DND-41 (cell line): ENCODE measurements at regions not wholly inside any gene's neighbourhood (a gene's known extent, or its start where the extent isn't known, plus 50 kb on each side); places are given as distances from the start of the nearest gene placed in this dataset.
"Not testable (repeated sequence)": the region's sequence is repeated elsewhere in the genome, so short reads cannot be mapped to it uniquely, and the experiment has no call there.

Experiments
- ATAC-seq: fragments of 200-7000 bp; cut with Tn5 transposase; 3 replicates; pipeline ENCODE4 v1.9.1; 2021; ENCODE audit warnings: low read depth; ENCODE audit not compliant: insufficient read depth
- DNase-seq: peaks from one replicate; pipeline ENCODE4 v3.0.0-alpha.2; 2020
- H2AFZ ChIP-seq: 2 replicates; pipeline ENCODE4 v1.6.0; 2012; ENCODE audit warnings: low read depth, low read length
- H3K27ac ChIP-seq: 2 replicates; pipeline ENCODE4 v1.5.1; 2012; ENCODE audit warnings: low read length, inconsistent platforms
- H3K27me3 ChIP-seq: fragments of 200-600 bp; sonication (generic); 2 replicates; pipeline ENCODE4 v1.6.0; 2012; ENCODE audit warnings: low read length, mild to moderate bottlenecking, inconsistent platforms; ENCODE audit not compliant: insufficient read depth, poor library complexity
- H3K36me3 ChIP-seq: 2 replicates; pipeline ENCODE4 v1.5.1; 2012; ENCODE audit warnings: low read length, inconsistent platforms; ENCODE audit not compliant: insufficient read depth
- H3K4me1 ChIP-seq: 2 replicates; pipeline ENCODE4 v1.5.1; 2012; ENCODE audit warnings: mild to moderate bottlenecking, low read length; ENCODE audit not compliant: insufficient read depth
- H3K4me2 ChIP-seq: 2 replicates; pipeline ENCODE4 v1.6.0; 2012; ENCODE audit warnings: mild to moderate bottlenecking, moderate library complexity, low read length, inconsistent platforms; ENCODE audit not compliant: insufficient read depth
- H3K4me3 ChIP-seq, 2 experiments: fragments of 200-600 bp in 1 of 2; shearing (Covaris generic) in 1 of 2; 2 replicates each; pipeline ENCODE4 v1.5.1; 2012 to 2016; ENCODE audit warnings: inconsistent platforms in 2 of 2, low read length in 2 of 2, mild to moderate bottlenecking in 2 of 2, low read depth in 1 of 2, moderate library complexity in 1 of 2
- H3K79me2 ChIP-seq: 2 replicates; pipeline ENCODE4 v1.6.0; 2012; ENCODE audit warnings: low read length, inconsistent platforms; ENCODE audit not compliant: insufficient read depth
- H3K9ac ChIP-seq: 2 replicates; pipeline ENCODE4 v1.6.0; 2012; ENCODE audit warnings: low read depth, mild to moderate bottlenecking, inconsistent platforms, low read length, moderate library complexity
- H3K9me3 ChIP-seq: 2 replicates; pipeline ENCODE4 v1.5.1; 2012; ENCODE audit warnings: low read length, moderate library complexity, mild to moderate bottlenecking, inconsistent platforms; ENCODE audit not compliant: insufficient read depth, severe bottlenecking
- H4K20me1 ChIP-seq: 2 replicates; pipeline ENCODE4 v1.6.0; 2012; ENCODE audit warnings: low read length; ENCODE audit not compliant: insufficient read depth
- EZH2 ChIP-seq: IDR thresholded peaks from 3 replicates; pipeline ENCODE4 v1.6.1; 2012; ENCODE audit warnings: borderline replicate concordance, low read depth, mild to moderate bottlenecking, moderate library complexity, low read length, inconsistent platforms; ENCODE audit not compliant: severe bottlenecking
- TF ChIP-seq, protein P1 (sequence below): IDR thresholded peaks from 2 replicates; pipeline ENCODE4 v1.5.1; 2012; ENCODE audit warnings: borderline replicate concordance, low read length, moderate library complexity, mild to moderate bottlenecking; ENCODE audit not compliant: poor library complexity, severe bottlenecking; ENCODE audit errors: extremely low read depth

DNA sequence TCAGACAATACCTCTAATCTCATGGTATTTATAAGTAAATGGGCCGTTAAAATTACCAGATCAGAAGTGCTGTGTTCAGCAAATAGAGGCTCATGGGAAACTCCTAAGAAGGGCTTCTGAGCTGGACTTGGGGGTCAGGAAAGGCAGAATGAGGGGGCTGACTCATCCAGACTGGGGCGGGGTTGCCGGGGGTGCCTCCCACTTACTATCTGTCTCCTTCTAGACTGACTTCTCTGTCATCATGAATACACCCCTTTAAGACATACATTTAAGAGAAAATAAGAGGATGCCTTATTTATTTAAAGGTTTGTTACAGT is 96.0 kb upstream of the ERRFI1 start:
- no peak for ATAC-seq
- H3K27ac ChIP-seq = no peak overlapping the region

DNA sequence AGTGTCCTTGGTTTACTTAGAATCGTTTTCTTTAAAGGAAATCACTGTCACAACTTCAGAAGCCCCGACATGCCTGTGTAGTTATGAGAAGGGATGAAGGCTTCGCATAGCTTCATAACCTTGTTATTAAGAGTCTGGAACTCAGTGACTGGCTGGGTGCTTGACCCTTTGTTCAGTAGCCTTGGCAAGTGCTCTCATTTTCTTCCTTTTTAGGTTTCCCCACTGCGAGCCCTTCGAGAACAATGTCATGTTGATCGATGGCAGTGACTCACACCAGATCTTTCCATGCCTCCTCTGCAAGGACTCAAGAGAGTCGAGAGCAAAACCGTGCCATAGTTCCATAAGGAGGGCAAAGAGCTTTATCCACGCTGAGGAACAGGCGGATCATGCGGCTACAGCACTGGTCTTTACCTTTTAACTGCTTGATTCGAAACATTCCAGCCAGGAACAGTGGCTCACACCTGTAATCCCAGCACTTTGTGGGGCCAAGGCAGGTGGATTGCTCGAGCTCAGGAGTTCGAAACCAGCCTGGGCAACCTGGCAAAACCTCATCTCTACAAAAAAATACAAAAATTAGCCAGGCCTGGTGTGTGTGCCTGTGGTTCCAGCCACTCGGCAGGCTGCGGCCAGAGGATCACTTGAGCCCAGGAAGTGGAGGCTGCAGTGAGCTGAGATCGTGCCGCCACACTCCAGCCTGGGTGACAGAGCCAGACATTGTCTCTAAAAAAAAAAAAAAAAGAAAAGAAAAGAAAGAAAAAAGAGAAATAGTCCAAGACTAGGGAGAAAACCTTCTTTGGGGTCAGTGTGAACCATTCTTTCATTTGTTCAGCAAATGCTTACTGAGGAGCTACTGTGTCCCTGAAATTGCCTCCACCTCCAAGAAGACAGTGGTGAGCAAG is 95.4 kb upstream of the ERRFI1 start:
- DNase-seq (no peak), ATAC-seq (no peak)
- Histone ChIP-seq H3K9me3 (no peaks in the 10 kb centered on the region), H3K79me2 (no peaks in the 10 kb centered on the region), H2AFZ (no peak overlapping the region), H3K36me3 (no peaks in the 10 kb centered on the region), H3K9ac (no peak overlapping the region), H3K27me3 (peaks cover 2% of the 10 kb centered on the region), H4K20me1 (no peaks in the 10 kb centered on the region), H3K4me1 (no peaks in the 10 kb centered on the region), H3K4me3 (no peak overlapping the region), H3K27ac (no peak overlapping the region), H3K4me2 (no peak overlapping the region)
- TF ChIP-seq EZH2 = no peak
- TF ChIP-seq, protein P1, sequence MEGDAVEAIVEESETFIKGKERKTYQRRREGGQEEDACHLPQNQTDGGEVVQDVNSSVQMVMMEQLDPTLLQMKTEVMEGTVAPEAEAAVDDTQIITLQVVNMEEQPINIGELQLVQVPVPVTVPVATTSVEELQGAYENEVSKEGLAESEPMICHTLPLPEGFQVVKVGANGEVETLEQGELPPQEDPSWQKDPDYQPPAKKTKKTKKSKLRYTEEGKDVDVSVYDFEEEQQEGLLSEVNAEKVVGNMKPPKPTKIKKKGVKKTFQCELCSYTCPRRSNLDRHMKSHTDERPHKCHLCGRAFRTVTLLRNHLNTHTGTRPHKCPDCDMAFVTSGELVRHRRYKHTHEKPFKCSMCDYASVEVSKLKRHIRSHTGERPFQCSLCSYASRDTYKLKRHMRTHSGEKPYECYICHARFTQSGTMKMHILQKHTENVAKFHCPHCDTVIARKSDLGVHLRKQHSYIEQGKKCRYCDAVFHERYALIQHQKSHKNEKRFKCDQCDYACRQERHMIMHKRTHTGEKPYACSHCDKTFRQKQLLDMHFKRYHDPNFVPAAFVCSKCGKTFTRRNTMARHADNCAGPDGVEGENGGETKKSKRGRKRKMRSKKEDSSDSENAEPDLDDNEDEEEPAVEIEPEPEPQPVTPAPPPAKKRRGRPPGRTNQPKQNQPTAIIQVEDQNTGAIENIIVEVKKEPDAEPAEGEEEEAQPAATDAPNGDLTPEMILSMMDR = no peak

More for the DNA sequence above, 96.0 kb upstream of the ERRFI1 start:
- Histone ChIP-seq H3K4me1 (no peaks in the 10 kb centered on the region), H4K20me1 (no peaks in the 10 kb centered on the region), H3K4me3 (no peak overlapping the region), H3K27me3 (peaks cover 2% of the 10 kb centered on the region), H3K36me3 (no peaks in the 10 kb centered on the region), H3K9me3 (no peaks in the 10 kb centered on the region), H3K4me2 (no peak overlapping the region), H3K79me2 (no peaks in the 10 kb centered on the region), H2AFZ (no peak overlapping the region), H3K9ac (no peak overlapping the region)
- TF ChIP-seq, protein P1 = no peak
- no peak for TF ChIP-seq EZH2
- no peak for DNase-seq

DNA sequence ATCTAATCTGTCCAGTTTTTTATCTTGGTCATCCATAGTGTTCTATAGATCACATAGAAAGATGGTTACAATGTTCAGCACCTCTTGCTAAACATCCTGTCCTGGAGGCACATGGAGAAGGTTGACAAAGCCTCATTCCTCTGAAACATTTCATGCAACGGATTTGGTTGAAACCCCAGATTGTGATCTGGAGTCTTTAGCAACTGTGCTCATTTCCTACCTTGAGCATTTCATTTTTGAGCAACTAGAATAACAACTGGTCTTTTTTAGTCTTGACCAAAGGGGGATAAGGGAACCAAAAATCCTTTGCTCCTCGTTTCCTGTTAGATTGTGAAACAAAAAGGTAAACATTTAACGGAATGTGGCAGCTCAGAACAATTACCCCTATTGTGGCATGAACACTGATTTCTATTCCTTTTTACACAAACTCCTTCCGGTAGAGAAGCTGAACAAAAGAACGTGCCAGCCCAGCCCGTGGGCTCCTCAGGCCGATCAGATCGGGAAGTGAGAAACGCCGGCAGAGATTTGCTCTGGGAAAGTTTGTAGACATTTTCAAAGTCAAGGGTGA is 94.7 kb upstream of the ERRFI1 start:
- Histone ChIP-seq H3K36me3 (no peaks in the 10 kb centered on the region), H3K4me3 (no peak overlapping the region), H3K9ac (no peak overlapping the region), H3K4me2 (no peak overlapping the region), H3K27ac (no peak overlapping the region), H3K27me3 (peaks cover 2% of the 10 kb centered on the region), H3K4me1 (no peaks in the 10 kb centered on the region), H4K20me1 (no peaks in the 10 kb centered on the region), H3K79me2 (no peaks in the 10 kb centered on the region), H2AFZ (no peak overlapping the region), H3K9me3 (no peaks in the 10 kb centered on the region)
- TF ChIP-seq, protein P1 = no peak
- no peak for TF ChIP-seq EZH2
- ATAC-seq (no peak), DNase-seq (no peak)

DNA sequence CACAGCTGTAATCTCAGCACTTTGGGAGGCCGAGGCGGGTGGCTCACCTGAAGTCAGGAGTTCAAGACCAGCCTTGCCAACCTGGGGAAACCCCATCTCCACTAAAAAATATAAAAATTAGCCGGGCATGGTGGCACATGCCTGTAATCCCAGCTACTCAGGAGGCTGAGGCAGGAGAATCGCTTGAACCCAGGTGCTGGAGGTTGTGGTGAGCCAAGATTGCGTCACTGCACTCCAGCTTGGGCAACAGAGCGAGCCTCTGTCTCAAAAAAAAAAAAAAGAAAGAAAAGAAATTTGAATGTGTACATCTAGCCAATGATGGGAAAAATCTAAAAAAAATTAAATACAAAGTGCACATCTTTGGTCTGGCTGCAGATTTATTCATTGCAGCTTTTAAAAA is 92.6 kb upstream of the ERRFI1 start:
- not testable (repeated sequence) for H3K36me3 ChIP-seq, H3K9ac ChIP-seq, H3K4me3 ChIP-seq, DNase-seq, H4K20me1 ChIP-seq, H3K4me1 ChIP-seq, ATAC-seq, H3K27ac ChIP-seq, H3K27me3 ChIP-seq, H3K79me2 ChIP-seq, H3K4me2 ChIP-seq, H2AFZ ChIP-seq, H3K9me3 ChIP-seq
